GM19025 (cell line): ENCODE measurements at regions not wholly inside any gene's neighbourhood (a gene's known extent, or its start where the extent isn't known, plus 50 kb on each side); places are given as distances from the start of the nearest gene placed in this dataset.
"Not testable (repeated sequence)": the region's sequence is repeated elsewhere in the genome, so short reads cannot be mapped to it uniquely, and the experiment has no call there.

Experiments
- ATAC-seq: cut with Tn5 transposase; IDR thresholded peaks from one replicate; pipeline ENCODE4 v1.9.1; 2021; ENCODE audit warnings: mild to moderate bottlenecking, low read depth, moderate library complexity; ENCODE audit not compliant: unreplicated experiment

GRCh38 chr7:155227004-155227787 lies 70.5 kb upstream of the INSIG1 start:
- no peak for ATAC-seq

GRCh38 chr7:155227788-155228458 lies 69.8 kb upstream of the INSIG1 start:
- ATAC-seq = no peak

GRCh38 chr7:155228459-155228845 lies 69.2 kb upstream of the INSIG1 start:
- ATAC-seq = no peak

GRCh38 chr7:155228894-155229293 lies 68.8 kb upstream of the INSIG1 start:
- ATAC-seq = no peak

GRCh38 chr7:155229548-155230168 lies 68.0 kb upstream of the INSIG1 start:
- ATAC-seq = no peak

GRCh38 chr7:155230169-155230593 lies 67.5 kb upstream of the INSIG1 start:
- no peak for ATAC-seq

GRCh38 chr7:155231241-155231800 lies 66.4 kb upstream of the INSIG1 start:
- ATAC-seq = no peak

- ATAC-seq = no peak
These were observed 65.7 kb upstream of the INSIG1 start for GRCh38 chr7:155231941-155232340.

- ATAC-seq = no peak
These were observed 64.8 kb upstream of the INSIG1 start for GRCh38 chr7:155232911-155233310.

GRCh38 chr7:155233311-155234157 lies 64.1 kb upstream of the INSIG1 start:
- ATAC-seq = no peak

GRCh38 chr7:155234158-155234492 lies 63.6 kb upstream of the INSIG1 start:
- no peak for ATAC-seq

GRCh38 chr7:155234950-155235789 lies 62.5 kb upstream of the INSIG1 start:
- no peak for ATAC-seq

GRCh38 chr7:155236386-155236785 lies 61.3 kb upstream of the INSIG1 start:
- no peak for ATAC-seq

- ATAC-seq = no peak
These were observed 60.4 kb upstream of the INSIG1 start for GRCh38 chr7:155237297-155237696.

GRCh38 chr7:155237730-155238129 lies 59.9 kb upstream of the INSIG1 start:
- no peak for ATAC-seq

- not testable (repeated sequence) for ATAC-seq
These were observed 58.1 kb upstream of the INSIG1 start for GRCh38 chr7:155239431-155240087.

GRCh38 chr7:155244675-155245074 lies 53.0 kb upstream of the INSIG1 start:
- ATAC-seq = no peak

- ATAC-seq = no peak
These were observed 50.0 kb upstream of the INSIG1 start for GRCh38 chr7:155247479-155248365.
